ENCODE measurements at regions not wholly inside any gene's neighbourhood (a gene's known extent, or its start where the extent isn't known, plus 50 kb on each side); places are given as distances from the start of the nearest gene placed in this dataset.

- peaks cover 3 to 16% (median 9%) of the 10 kb centered on the region in 7 donors for H3K9me3 Mint-ChIP-seq
- no peak overlapping the region for H3K27ac Mint-ChIP-seq
- Histone ChIP-seq H3K36me3 (replicated peaks in 1 of 2; ENCODE audit: control insufficient read depth in 1 of 2, insufficient read depth in 2 of 2, low read length in 2 of 2) (no peaks in the 10 kb centered on the region), H3K27me3 (ENCODE audit: control insufficient read depth in 2 of 2, insufficient read depth in 2 of 2, low read length in 2 of 2) (no peaks in the 10 kb centered on the region), H3K9me3 (replicated peaks in 1 of 2; ENCODE audit: control insufficient read depth in 1 of 2, insufficient read depth in 1 of 2, low read length in 2 of 2) (peaks cover 2 to 7% of the 10 kb centered on the region in 2 donors), H4K20me1 (ENCODE audit: insufficient read depth, low read length) (no peaks in the 10 kb centered on the region), H3K79me2 (ENCODE audit: insufficient read depth, low read length) (no peaks in the 10 kb centered on the region), H3K4me2 (replicated peaks; ENCODE audit: extremely low read depth, low read length, poor library complexity, severe bottlenecking) (no peak overlapping the region), H3K9ac (ENCODE audit: insufficient read depth, low read length, poor library complexity, severe bottlenecking) (no peak overlapping the region), H3K4me3 (replicated peaks in 1 of 3; ENCODE audit: low read depth in 2 of 3, low read length in 3 of 3) (no peak overlapping the region), H3K27ac (ENCODE audit: low read depth in 1 of 2, low read length in 2 of 2) (no peak overlapping the region), H2AFZ (ENCODE audit: insufficient read depth, low read depth, low read length, poor library complexity, severe bottlenecking) (no peak overlapping the region), H3K4me1 (ENCODE audit: control insufficient read depth in 1 of 2, insufficient read depth in 2 of 2, low read length in 2 of 2) (no peaks in the 10 kb centered on the region)
- peaks cover 0 to 6% (median 1%) of the 10 kb centered on the region in 3 donors for H3K27me3 Mint-ChIP-seq (ENCODE audit: low read depth in 3 of 3)
- H3K36me3 Mint-ChIP-seq = no peaks in the 10 kb centered on the region
- no peaks in the 10 kb centered on the region for H3K4me1 Mint-ChIP-seq
- no peak overlapping the region for H3K4me3 Mint-ChIP-seq
- intact Hi-C loops (cut with micrococcal nuclease) = no loop called here
- DNase-seq = no peak
- no CpG with 5 or more reads among the region's 3 CpGs for WGBS (ENCODE audit: insufficient coverage)
- TF ChIP-seq CTCF (IDR thresholded peaks at IDR 0.05) = no peak
Observed at GRCh38 chr1:14031461-14031860, 331.5 kb downstream of the PRDM2 start.

- Histone ChIP-seq H3K9me3 (replicated peaks in 1 of 2; ENCODE audit: control insufficient read depth in 1 of 2, insufficient read depth in 1 of 2, low read length in 2 of 2) (peaks cover 0 to 7% of the 10 kb centered on the region in 2 donors), H4K20me1 (ENCODE audit: insufficient read depth, low read length) (no peaks in the 10 kb centered on the region), H3K36me3 (replicated peaks in 1 of 2; ENCODE audit: control insufficient read depth in 1 of 2, insufficient read depth in 2 of 2, low read length in 2 of 2) (no peaks in the 10 kb centered on the region), H3K9ac (ENCODE audit: insufficient read depth, low read length, poor library complexity, severe bottlenecking) (no peak overlapping the region), H3K27me3 (ENCODE audit: control insufficient read depth in 2 of 2, insufficient read depth in 2 of 2, low read length in 2 of 2) (no peaks in the 10 kb centered on the region), H3K4me2 (replicated peaks; ENCODE audit: extremely low read depth, low read length, poor library complexity, severe bottlenecking) (no peak overlapping the region), H3K79me2 (ENCODE audit: insufficient read depth, low read length) (no peaks in the 10 kb centered on the region), H3K27ac (ENCODE audit: low read depth in 1 of 2, low read length in 2 of 2) (no peak overlapping the region), H3K4me1 (ENCODE audit: control insufficient read depth in 1 of 2, insufficient read depth in 2 of 2, low read length in 2 of 2) (no peaks in the 10 kb centered on the region), H3K4me3 (replicated peaks in 1 of 3; ENCODE audit: low read depth in 2 of 3, low read length in 3 of 3) (no peak overlapping the region), H2AFZ (ENCODE audit: insufficient read depth, low read depth, low read length, poor library complexity, severe bottlenecking) (no peak overlapping the region)
- H3K4me3 Mint-ChIP-seq = no peak overlapping the region
- H3K36me3 Mint-ChIP-seq = no peaks in the 10 kb centered on the region
- no CpG with 5 or more reads among the region's 5 CpGs for WGBS (ENCODE audit: insufficient coverage)
- no peak for DNase-seq
- peaks cover 3 to 16% (median 7%) of the 10 kb centered on the region in 7 donors for H3K9me3 Mint-ChIP-seq
- H3K27me3 Mint-ChIP-seq (ENCODE audit: low read depth in 3 of 3) = peaks cover 1 to 2% (median 2%) of the 10 kb centered on the region in 3 donors
- no peak overlapping the region for H3K27ac Mint-ChIP-seq
- intact Hi-C loops (cut with micrococcal nuclease) = no loop called here
- no peak for TF ChIP-seq CTCF (IDR thresholded peaks at IDR 0.05)
- no peaks in the 10 kb centered on the region for H3K4me1 Mint-ChIP-seq
Observed at GRCh38 chr1:14034506-14034905, 334.5 kb downstream of the PRDM2 start.
